ENCODE measurements at regions not wholly inside any gene's neighbourhood (a gene's known extent, or its start where the extent isn't known, plus 50 kb on each side); places are given as distances from the start of the nearest gene placed in this dataset.
"Not testable (repeated sequence)": the region's sequence is repeated elsewhere in the genome, so short reads cannot be mapped to it uniquely, and the experiment has no call there.

DNA sequence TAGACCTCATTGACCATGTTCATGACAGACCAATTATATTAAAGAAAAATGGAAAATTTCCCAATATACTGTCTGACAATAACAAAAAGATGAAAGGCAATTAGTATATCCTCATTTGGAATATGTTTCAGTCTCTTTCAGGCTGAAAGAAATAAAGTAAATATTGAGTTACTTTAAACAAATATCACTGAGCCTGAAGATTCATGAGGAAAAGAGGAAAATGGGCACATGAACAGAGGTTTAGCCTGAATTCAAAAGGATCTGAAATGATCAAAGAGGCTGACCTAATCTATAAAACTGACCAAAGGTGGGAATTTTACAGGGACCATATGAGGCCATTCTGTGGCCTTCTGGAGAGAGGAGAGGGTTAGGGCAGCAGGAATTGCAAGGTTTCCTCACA lies 771.5 kb upstream of the CDH18 start:
- TF ChIP-seq, protein P1, sequence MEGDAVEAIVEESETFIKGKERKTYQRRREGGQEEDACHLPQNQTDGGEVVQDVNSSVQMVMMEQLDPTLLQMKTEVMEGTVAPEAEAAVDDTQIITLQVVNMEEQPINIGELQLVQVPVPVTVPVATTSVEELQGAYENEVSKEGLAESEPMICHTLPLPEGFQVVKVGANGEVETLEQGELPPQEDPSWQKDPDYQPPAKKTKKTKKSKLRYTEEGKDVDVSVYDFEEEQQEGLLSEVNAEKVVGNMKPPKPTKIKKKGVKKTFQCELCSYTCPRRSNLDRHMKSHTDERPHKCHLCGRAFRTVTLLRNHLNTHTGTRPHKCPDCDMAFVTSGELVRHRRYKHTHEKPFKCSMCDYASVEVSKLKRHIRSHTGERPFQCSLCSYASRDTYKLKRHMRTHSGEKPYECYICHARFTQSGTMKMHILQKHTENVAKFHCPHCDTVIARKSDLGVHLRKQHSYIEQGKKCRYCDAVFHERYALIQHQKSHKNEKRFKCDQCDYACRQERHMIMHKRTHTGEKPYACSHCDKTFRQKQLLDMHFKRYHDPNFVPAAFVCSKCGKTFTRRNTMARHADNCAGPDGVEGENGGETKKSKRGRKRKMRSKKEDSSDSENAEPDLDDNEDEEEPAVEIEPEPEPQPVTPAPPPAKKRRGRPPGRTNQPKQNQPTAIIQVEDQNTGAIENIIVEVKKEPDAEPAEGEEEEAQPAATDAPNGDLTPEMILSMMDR (IDR thresholded peaks at IDR 0.05; ENCODE audit: low read depth, low read length): not testable (repeated sequence)
- not testable (repeated sequence) for TF ChIP-seq MYC (IDR thresholded peaks at IDR 0.05; ENCODE audit: low read depth, low read length)
